HG02885 (cell line): ENCODE measurements at regions not wholly inside any gene's neighbourhood (a gene's known extent, or its start where the extent isn't known, plus 50 kb on each side); places are given as distances from the start of the nearest gene placed in this dataset.
"Not testable (repeated sequence)": the region's sequence is repeated elsewhere in the genome, so short reads cannot be mapped to it uniquely, and the experiment has no call there.

Source experiments
- ATAC-seq: cut with Tn5 transposase; IDR thresholded peaks from one replicate; pipeline ENCODE4 v1.9.1; 2021; ENCODE audit warnings: mild to moderate bottlenecking; ENCODE audit not compliant: unreplicated experiment, poor library complexity

- ATAC-seq: not testable (repeated sequence)
These were observed 60.2 kb upstream of the RPL38 start for GRCh38 chr17:74143318-74143717.

GRCh38 chr17:74145756-74146155, 57.7 kb upstream of the RPL38 start:
- no peak for ATAC-seq

- ATAC-seq: no peak
These were observed 57.3 kb upstream of the RPL38 start for GRCh38 chr17:74146196-74146595.

GRCh38 chr17:74147056-74147835, 56.2 kb upstream of the RPL38 start:
- no peak for ATAC-seq

- ATAC-seq: no peak
These were observed 55.5 kb upstream of the RPL38 start for GRCh38 chr17:74147966-74148365.

- no peak for ATAC-seq
These were observed 55.0 kb upstream of the RPL38 start for GRCh38 chr17:74148446-74148845.

GRCh38 chr17:74148901-74149596, 54.4 kb upstream of the RPL38 start:
- ATAC-seq: no peak

GRCh38 chr17:74149597-74150427, 53.7 kb upstream of the RPL38 start:
- ATAC-seq: no peak

GRCh38 chr17:74150428-74151025, 53.0 kb upstream of the RPL38 start:
- ATAC-seq: no peak

GRCh38 chr17:74151551-74152315, 51.7 kb upstream of the RPL38 start:
- no peak for ATAC-seq

GRCh38 chr17:74152591-74153455, 50.7 kb upstream of the RPL38 start:
- no peak for ATAC-seq

GRCh38 chr17:74153456-74153810, 50.0 kb upstream of the RPL38 start:
- ATAC-seq: no peak
